ENCODE measurements at regions not wholly inside any gene's neighbourhood (a gene's known extent, or its start where the extent isn't known, plus 50 kb on each side); places are given as distances from the start of the nearest gene placed in this dataset.

- no peak for TF ChIP-seq CTCF (IDR thresholded peaks at IDR 0.05; ENCODE audit: poor library complexity)
- TF ChIP-seq EZH2 (IDR thresholded peaks at IDR 0.05; ENCODE audit: borderline replicate concordance), result no peak
- no peak for TF ChIP-seq EZH2phosphoT487 (IDR thresholded peaks at IDR 0.05; ENCODE audit: low read depth, severe bottlenecking, unreplicated experiment)
- no peak overlapping the region for H2AFZ ChIP-seq
- no peak overlapping the region for H3K27ac ChIP-seq
- H3K9me3 ChIP-seq (ENCODE audit: low read depth), result no peaks in the 10 kb centered on the region
- H3K4me3 ChIP-seq, result no peak overlapping the region
- no peak overlapping the region for H3K4me2 ChIP-seq
- no peaks in the 10 kb centered on the region for H3K4me1 ChIP-seq (ENCODE audit: insufficient read depth)
- WGBS (ENCODE audit: low lambda C conversion rate, missing lambda C conversion rate), result 88% methylated on average over 6 of the region's 6 CpGs
- H3K9me2 ChIP-seq (replicated peaks; ENCODE audit: insufficient read depth), result no peaks in the 10 kb centered on the region
- no peak for DNase-seq (ENCODE audit: low spot score)
- no peaks in the 10 kb centered on the region for H3K79me2 ChIP-seq
- H3K27me3 ChIP-seq, result no peaks in the 10 kb centered on the region
- H3K36me3 ChIP-seq (replicated peaks; ENCODE audit: insufficient read depth, low read depth), result no peaks in the 10 kb centered on the region
- no peaks in the 10 kb centered on the region for H4K20me1 ChIP-seq (ENCODE audit: insufficient read depth, poor library complexity, severe bottlenecking)
These were observed 138.2 kb upstream of the RUNX3 start for GRCh38 chr1:25068316-25068715.

GRCh38 chr1:25067518-25068251 lies 137.6 kb upstream of the RUNX3 start:
- H4K20me1 ChIP-seq (ENCODE audit: insufficient read depth, poor library complexity, severe bottlenecking), result no peaks in the 10 kb centered on the region
- H3K4me3 ChIP-seq, result no peak overlapping the region
- H3K79me2 ChIP-seq, result no peaks in the 10 kb centered on the region
- no peaks in the 10 kb centered on the region for H3K4me1 ChIP-seq (ENCODE audit: insufficient read depth)
- TF ChIP-seq EZH2 (IDR thresholded peaks at IDR 0.05; ENCODE audit: borderline replicate concordance) (no peak), CTCF (IDR thresholded peaks at IDR 0.05; ENCODE audit: poor library complexity) (no peak), EZH2phosphoT487 (IDR thresholded peaks at IDR 0.05; ENCODE audit: low read depth, severe bottlenecking, unreplicated experiment) (no peak)
- no peaks in the 10 kb centered on the region for H3K27me3 ChIP-seq
- no peak for DNase-seq (ENCODE audit: low spot score)
- no peak overlapping the region for H3K27ac ChIP-seq
- H3K9me2 ChIP-seq (replicated peaks; ENCODE audit: insufficient read depth), result no peaks in the 10 kb centered on the region
- WGBS (ENCODE audit: low lambda C conversion rate, missing lambda C conversion rate), result 79% methylated on average over 7 of the region's 9 CpGs
- no peak overlapping the region for H3K4me2 ChIP-seq
- H3K36me3 ChIP-seq (replicated peaks; ENCODE audit: insufficient read depth, low read depth), result no peaks in the 10 kb centered on the region
- H3K9me3 ChIP-seq (ENCODE audit: low read depth), result no peaks in the 10 kb centered on the region
- no peak overlapping the region for H2AFZ ChIP-seq

GRCh38 chr1:25066731-25067517 lies 136.8 kb upstream of the RUNX3 start:
- H3K4me3 ChIP-seq, result no peak overlapping the region
- H3K9me2 ChIP-seq (replicated peaks; ENCODE audit: insufficient read depth), result no peaks in the 10 kb centered on the region
- no peaks in the 10 kb centered on the region for H3K79me2 ChIP-seq
- 75% methylated on average over 12 of the region's 12 CpGs for WGBS (ENCODE audit: low lambda C conversion rate, missing lambda C conversion rate)
- H3K4me2 ChIP-seq, result no peak overlapping the region
- DNase-seq (ENCODE audit: low spot score), result no peak
- no peaks in the 10 kb centered on the region for H3K4me1 ChIP-seq (ENCODE audit: insufficient read depth)
- H4K20me1 ChIP-seq (ENCODE audit: insufficient read depth, poor library complexity, severe bottlenecking), result no peaks in the 10 kb centered on the region
- H3K27me3 ChIP-seq, result no peaks in the 10 kb centered on the region
- H2AFZ ChIP-seq, result no peak overlapping the region
- no peaks in the 10 kb centered on the region for H3K9me3 ChIP-seq (ENCODE audit: low read depth)
- no peaks in the 10 kb centered on the region for H3K36me3 ChIP-seq (replicated peaks; ENCODE audit: insufficient read depth, low read depth)
- TF ChIP-seq CTCF (IDR thresholded peaks at IDR 0.05; ENCODE audit: poor library complexity) (no peak), EZH2 (IDR thresholded peaks at IDR 0.05; ENCODE audit: borderline replicate concordance) (no peak), EZH2phosphoT487 (IDR thresholded peaks at IDR 0.05; ENCODE audit: low read depth, severe bottlenecking, unreplicated experiment) (no peak)
- H3K27ac ChIP-seq, result no peak overlapping the region
